ENCODE measurements at regions not wholly inside any gene's neighbourhood (a gene's known extent, or its start where the extent isn't known, plus 50 kb on each side); places are given as distances from the start of the nearest gene placed in this dataset.

DNA sequence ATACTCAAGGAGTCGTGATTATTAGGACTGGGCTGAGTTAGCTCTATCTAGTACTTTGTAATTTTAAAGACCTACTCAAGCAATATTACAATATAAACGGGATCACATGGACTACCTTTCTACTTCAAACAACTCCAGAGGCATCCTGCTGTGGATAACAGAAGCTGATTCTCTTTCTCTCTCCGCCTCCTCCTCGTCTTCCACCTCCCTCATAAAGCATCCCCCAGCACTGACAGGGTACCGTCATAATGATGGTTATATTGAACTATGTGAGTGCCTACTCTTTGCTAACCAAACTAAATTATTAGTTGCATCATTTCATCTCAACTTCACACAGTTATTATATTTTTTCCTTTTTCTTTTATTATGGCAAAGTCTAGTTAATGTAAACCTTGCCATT lies 165.4 kb upstream of the FOXF1 start:
- no peaks in the 10 kb centered on the region for H3K9me2 ChIP-seq (replicated peaks; ENCODE audit: control insufficient read depth, low read length)
- H3K27ac ChIP-seq (ENCODE audit: low read depth, low read length): no peak overlapping the region
- peaks cover 3% of the 10 kb centered on the region; the same call in 1 of the 2 replicates for H3K27me3 ChIP-seq (ENCODE audit: control insufficient read depth, low read length)
- no peaks in the 10 kb centered on the region for H3K9me3 ChIP-seq (ENCODE audit: control insufficient read depth, insufficient read depth, low read length)
- H3K4me1 ChIP-seq (ENCODE audit: control insufficient read depth, low read length): no peaks in the 10 kb centered on the region
- H4K20me1 ChIP-seq (ENCODE audit: control insufficient read depth, insufficient read depth, low read depth, low read length): no peaks in the 10 kb centered on the region
- H3K4me3 ChIP-seq (ENCODE audit: low read length): no peak overlapping the region
- no peaks in the 10 kb centered on the region for H3F3A ChIP-seq (ENCODE audit: control insufficient read depth, insufficient read depth)
- no peaks in the 10 kb centered on the region for H3K79me2 ChIP-seq (ENCODE audit: control insufficient read depth, low read length)
- TF ChIP-seq, protein P1, sequence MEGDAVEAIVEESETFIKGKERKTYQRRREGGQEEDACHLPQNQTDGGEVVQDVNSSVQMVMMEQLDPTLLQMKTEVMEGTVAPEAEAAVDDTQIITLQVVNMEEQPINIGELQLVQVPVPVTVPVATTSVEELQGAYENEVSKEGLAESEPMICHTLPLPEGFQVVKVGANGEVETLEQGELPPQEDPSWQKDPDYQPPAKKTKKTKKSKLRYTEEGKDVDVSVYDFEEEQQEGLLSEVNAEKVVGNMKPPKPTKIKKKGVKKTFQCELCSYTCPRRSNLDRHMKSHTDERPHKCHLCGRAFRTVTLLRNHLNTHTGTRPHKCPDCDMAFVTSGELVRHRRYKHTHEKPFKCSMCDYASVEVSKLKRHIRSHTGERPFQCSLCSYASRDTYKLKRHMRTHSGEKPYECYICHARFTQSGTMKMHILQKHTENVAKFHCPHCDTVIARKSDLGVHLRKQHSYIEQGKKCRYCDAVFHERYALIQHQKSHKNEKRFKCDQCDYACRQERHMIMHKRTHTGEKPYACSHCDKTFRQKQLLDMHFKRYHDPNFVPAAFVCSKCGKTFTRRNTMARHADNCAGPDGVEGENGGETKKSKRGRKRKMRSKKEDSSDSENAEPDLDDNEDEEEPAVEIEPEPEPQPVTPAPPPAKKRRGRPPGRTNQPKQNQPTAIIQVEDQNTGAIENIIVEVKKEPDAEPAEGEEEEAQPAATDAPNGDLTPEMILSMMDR (IDR thresholded peaks at IDR 0.05; ENCODE audit: low read depth, low read length, poor library complexity, severe bottlenecking): no peak
- TF ChIP-seq EZH2phosphoT487 (IDR thresholded peaks at IDR 0.05; ENCODE audit: borderline replicate concordance, low read length): no peak
- no peak overlapping the region for H3K4me2 ChIP-seq (ENCODE audit: low read length)
- H3K36me3 ChIP-seq (ENCODE audit: control insufficient read depth, low read length): no peaks in the 10 kb centered on the region

DNA sequence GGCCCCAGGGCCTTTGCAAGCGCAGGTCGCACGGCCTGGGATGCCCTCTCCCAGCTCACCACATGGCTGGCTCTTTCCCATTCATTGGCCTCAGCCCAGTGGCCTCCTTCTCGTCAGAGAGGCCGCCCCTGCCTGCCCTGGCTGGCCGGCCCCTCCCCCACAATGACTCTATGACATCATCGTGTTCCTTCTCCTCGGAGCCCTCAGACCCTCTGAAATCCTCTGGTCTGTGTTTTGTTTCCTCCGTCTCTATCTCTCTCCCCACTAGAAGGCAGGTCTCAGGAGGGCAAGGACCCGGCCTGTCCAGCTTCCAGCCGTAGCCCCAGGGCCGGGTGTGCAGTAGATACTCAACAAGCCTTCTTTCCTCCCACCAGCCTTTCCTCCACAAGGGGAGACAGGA lies 164.8 kb upstream of the FOXF1 start:
- peaks cover 3% of the 10 kb centered on the region; the same call in 1 of the 2 replicates for H3K27me3 ChIP-seq (ENCODE audit: control insufficient read depth, low read length)
- H3K4me2 ChIP-seq (ENCODE audit: low read length): no peak overlapping the region
- no peak for TF ChIP-seq EZH2phosphoT487 (IDR thresholded peaks at IDR 0.05; ENCODE audit: borderline replicate concordance, low read length)
- H3F3A ChIP-seq (ENCODE audit: control insufficient read depth, insufficient read depth): no peaks in the 10 kb centered on the region
- H3K27ac ChIP-seq (ENCODE audit: low read depth, low read length): no peak overlapping the region
- no peaks in the 10 kb centered on the region for H3K4me1 ChIP-seq (ENCODE audit: control insufficient read depth, low read length)
- H3K9me3 ChIP-seq (ENCODE audit: control insufficient read depth, insufficient read depth, low read length): no peaks in the 10 kb centered on the region
- no peaks in the 10 kb centered on the region for H3K9me2 ChIP-seq (replicated peaks; ENCODE audit: control insufficient read depth, low read length)
- no peaks in the 10 kb centered on the region for H3K79me2 ChIP-seq (ENCODE audit: control insufficient read depth, low read length)
- no peaks in the 10 kb centered on the region for H3K36me3 ChIP-seq (ENCODE audit: control insufficient read depth, low read length)
- H4K20me1 ChIP-seq (ENCODE audit: control insufficient read depth, insufficient read depth, low read depth, low read length): no peaks in the 10 kb centered on the region
- no peak overlapping the region for H3K4me3 ChIP-seq (ENCODE audit: low read length)

DNA sequence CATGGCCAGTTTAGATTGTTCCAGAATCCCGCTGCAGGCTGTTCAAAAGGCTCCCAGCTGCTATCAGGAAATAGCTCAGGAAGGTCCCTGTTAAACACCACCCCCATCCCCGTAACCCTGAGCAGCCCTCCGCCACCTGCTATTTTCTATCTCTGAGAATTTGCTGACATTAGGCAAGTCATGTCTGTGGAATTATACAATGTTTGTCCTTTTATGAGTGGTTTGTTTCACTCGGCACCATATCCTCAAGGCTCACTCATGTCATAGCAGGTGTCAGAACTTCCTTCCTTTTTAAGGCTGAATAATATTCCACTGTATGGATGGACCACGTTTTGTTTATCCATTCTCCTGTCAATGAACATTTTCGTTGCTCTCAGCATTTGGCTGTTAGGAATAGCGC lies 164.3 kb upstream of the FOXF1 start:
- Histone ChIP-seq H3K9me3 (ENCODE audit: control insufficient read depth, insufficient read depth, low read length) (no peaks in the 10 kb centered on the region), H3K27me3 (ENCODE audit: control insufficient read depth, low read length) (peaks cover 7% of the 10 kb centered on the region; the same call in 1 of the 2 replicates), H4K20me1 (ENCODE audit: control insufficient read depth, insufficient read depth, low read depth, low read length) (no peaks in the 10 kb centered on the region), H3K36me3 (ENCODE audit: control insufficient read depth, low read length) (no peaks in the 10 kb centered on the region), H3K79me2 (ENCODE audit: control insufficient read depth, low read length) (no peaks in the 10 kb centered on the region), H3K4me3 (ENCODE audit: low read length) (no peak overlapping the region), H3F3A (ENCODE audit: control insufficient read depth, insufficient read depth) (no peaks in the 10 kb centered on the region), H3K27ac (ENCODE audit: low read depth, low read length) (no peak overlapping the region), H3K4me1 (ENCODE audit: control insufficient read depth, low read length) (no peaks in the 10 kb centered on the region), H3K9me2 (replicated peaks; ENCODE audit: control insufficient read depth, low read length) (no peaks in the 10 kb centered on the region), H3K4me2 (ENCODE audit: low read length) (no peak overlapping the region)
- no peak for TF ChIP-seq EZH2phosphoT487 (IDR thresholded peaks at IDR 0.05; ENCODE audit: borderline replicate concordance, low read length)
- TF ChIP-seq, protein P1 (IDR thresholded peaks at IDR 0.05; ENCODE audit: low read depth, low read length, poor library complexity, severe bottlenecking): no peak

DNA sequence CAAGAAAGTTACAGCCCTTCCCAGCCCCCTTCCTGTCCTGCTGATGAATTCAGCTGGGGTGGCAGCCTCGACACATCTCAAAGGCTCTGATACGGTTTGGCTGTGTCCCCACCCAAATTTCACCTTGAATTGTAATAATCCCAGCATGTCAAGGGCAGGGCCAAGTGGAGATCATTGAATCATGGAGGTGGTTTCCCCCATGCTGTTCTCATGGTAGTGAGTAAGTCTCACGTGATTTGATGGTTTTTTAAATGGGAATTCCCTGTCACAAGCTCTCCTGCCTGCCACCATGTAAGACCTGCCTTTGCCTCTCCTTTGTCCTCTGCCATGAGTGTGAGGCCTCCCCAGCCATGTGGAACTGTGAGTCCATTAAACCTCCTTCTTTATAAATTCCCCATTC lies 163.2 kb upstream of the FOXF1 start:
- no peak overlapping the region for H3K4me3 ChIP-seq (ENCODE audit: low read length)
- no peaks in the 10 kb centered on the region for H4K20me1 ChIP-seq (ENCODE audit: control insufficient read depth, insufficient read depth, low read depth, low read length)
- no peaks in the 10 kb centered on the region for H3K9me2 ChIP-seq (replicated peaks; ENCODE audit: control insufficient read depth, low read length)
- no peaks in the 10 kb centered on the region for H3K4me1 ChIP-seq (ENCODE audit: control insufficient read depth, low read length)
- no peak overlapping the region for H3K4me2 ChIP-seq (ENCODE audit: low read length)
- no peaks in the 10 kb centered on the region for H3K79me2 ChIP-seq (ENCODE audit: control insufficient read depth, low read length)
- no peaks in the 10 kb centered on the region for H3F3A ChIP-seq (ENCODE audit: control insufficient read depth, insufficient read depth)
- H3K9me3 ChIP-seq (ENCODE audit: control insufficient read depth, insufficient read depth, low read length): no peaks in the 10 kb centered on the region
- TF ChIP-seq, protein P1 (IDR thresholded peaks at IDR 0.05; ENCODE audit: low read depth, low read length, poor library complexity, severe bottlenecking): no peak
- no peak for TF ChIP-seq EZH2phosphoT487 (IDR thresholded peaks at IDR 0.05; ENCODE audit: borderline replicate concordance, low read length)
- peaks cover 8% of the 10 kb centered on the region; the same call in 1 of the 2 replicates for H3K27me3 ChIP-seq (ENCODE audit: control insufficient read depth, low read length)
- H3K36me3 ChIP-seq (ENCODE audit: control insufficient read depth, low read length): no peaks in the 10 kb centered on the region
- H3K27ac ChIP-seq (ENCODE audit: low read depth, low read length): no peak overlapping the region

Data from DOHH2 (cell line).